H1 (cell line): ENCODE measurements at regions not wholly inside any gene's neighbourhood (a gene's known extent, or its start where the extent isn't known, plus 50 kb on each side); places are given as distances from the start of the nearest gene placed in this dataset.

Source experiments
- BACH1 ChIP-seq: IDR thresholded peaks from 2 replicates; pipeline ENCODE4 v1.6.1; 2012; ENCODE audit warnings: low read length, improper control_type of control experiment
- BRCA1 ChIP-seq: IDR thresholded peaks from 2 replicates; pipeline ENCODE4 v1.6.1; 2012; ENCODE audit warnings: low read depth, low read length, improper control_type of control experiment
- CBX8 ChIP-seq: fragments of 300-800, 300-1000 bp; sonication (generic); IDR thresholded peaks from 2 replicates; pipeline ENCODE4 v1.7.1; 2016; ENCODE audit warnings: low read depth, low read length, borderline replicate concordance
- CEBPB ChIP-seq: IDR thresholded peaks from 2 replicates; pipeline ENCODE4 v1.6.1; 2012; ENCODE audit warnings: low read depth, low read length
- CTCF ChIP-seq, 3 experiments: IDR thresholded peaks; 1 replicate in 2 of 3; 2 replicates in 1 of 3; pipeline versions ENCODE4 v1.5.1 to v1.6.1; 2011; ENCODE audit warnings: low read length in 3 of 3, mild to moderate bottlenecking in 3 of 3, inconsistent platforms in 2 of 3, low read depth in 1 of 3, moderate library complexity in 1 of 3; ENCODE audit not compliant: insufficient read depth in 1 of 3; ENCODE audit errors: control extremely low read depth in 1 of 3
- EZH2 ChIP-seq: fragments of 200-600 bp; sonication (generic); IDR thresholded peaks from 2 replicates; pipeline ENCODE4 v1.7.1; 2012; ENCODE audit warnings: low read depth, mild to moderate bottlenecking, moderate library complexity, low read length, inconsistent platforms; ENCODE audit not compliant: severe bottlenecking
- GABPA ChIP-seq: IDR thresholded peaks from 2 replicates; pipeline ENCODE4 v1.6.1; 2011; ENCODE audit warnings: mild to moderate bottlenecking, low read length, moderate library complexity, borderline replicate concordance; ENCODE audit not compliant: insufficient read depth
- JUND ChIP-seq: IDR thresholded peaks from 2 replicates; pipeline ENCODE4 v1.6.1; 2011; ENCODE audit warnings: mild to moderate bottlenecking, improper control_type of control experiment, low read length
- MAFK ChIP-seq: IDR thresholded peaks from 2 replicates; pipeline ENCODE4 v1.6.1; 2012; ENCODE audit warnings: low read depth, mild to moderate bottlenecking, improper control_type of control experiment, low read length
- NRF1 ChIP-seq: IDR thresholded peaks from 2 replicates; pipeline ENCODE4 v1.6.1; 2011; ENCODE audit warnings: mild to moderate bottlenecking, low read depth, low read length, improper control_type of control experiment
- POLR2A ChIP-seq, 2 experiments: IDR thresholded peaks; 1 replicate in 1 of 2; 2 replicates in 1 of 2; pipeline ENCODE4 v1.6.1; 2011; ENCODE audit warnings: low read depth in 2 of 2, low read length in 2 of 2, mild to moderate bottlenecking in 2 of 2; ENCODE audit errors: control extremely low read depth in 1 of 2
- POLR2AphosphoS5 ChIP-seq: IDR thresholded peaks from 2 replicates; pipeline ENCODE4 v1.6.1; 2011; ENCODE audit warnings: low read depth, low read length
- YY1 ChIP-seq: IDR thresholded peaks from 2 replicates; pipeline ENCODE4 v1.6.1; 2011; ENCODE audit warnings: low read depth, mild to moderate bottlenecking, low read length
- TF ChIP-seq, protein P1 (sequence below): IDR thresholded peaks from 2 replicates; pipeline ENCODE4 v1.6.1; 2012; ENCODE audit warnings: low read length, inconsistent platforms

- TF ChIP-seq POLR2AphosphoS5 (no peak), CTCF (IDR thresholded peaks at IDR 0.05; ENCODE audit: control extremely low read depth in 1 of 3, insufficient read depth in 1 of 3, low read depth in 1 of 3, low read length in 3 of 3) (no peak), BACH1 (no peak), YY1 (no peak), BRCA1 (no peak), CBX8 (no peak), POLR2A (IDR thresholded peaks at IDR 0.05; ENCODE audit: control extremely low read depth in 1 of 2, low read depth in 2 of 2, low read length in 2 of 2) (no peak), JUND (no peak), CEBPB (no peak), EZH2 (no peak), MAFK (no peak), GABPA (no peak), NRF1 (no peak)
- TF ChIP-seq, protein P1, sequence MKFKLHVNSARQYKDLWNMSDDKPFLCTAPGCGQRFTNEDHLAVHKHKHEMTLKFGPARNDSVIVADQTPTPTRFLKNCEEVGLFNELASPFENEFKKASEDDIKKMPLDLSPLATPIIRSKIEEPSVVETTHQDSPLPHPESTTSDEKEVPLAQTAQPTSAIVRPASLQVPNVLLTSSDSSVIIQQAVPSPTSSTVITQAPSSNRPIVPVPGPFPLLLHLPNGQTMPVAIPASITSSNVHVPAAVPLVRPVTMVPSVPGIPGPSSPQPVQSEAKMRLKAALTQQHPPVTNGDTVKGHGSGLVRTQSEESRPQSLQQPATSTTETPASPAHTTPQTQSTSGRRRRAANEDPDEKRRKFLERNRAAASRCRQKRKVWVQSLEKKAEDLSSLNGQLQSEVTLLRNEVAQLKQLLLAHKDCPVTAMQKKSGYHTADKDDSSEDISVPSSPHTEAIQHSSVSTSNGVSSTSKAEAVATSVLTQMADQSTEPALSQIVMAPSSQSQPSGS: no peak
These were observed 1180.6 kb downstream of the NLGN4Y start for GRCh38 chrY:15704906-15705305.
